ENCODE measurements at regions not wholly inside any gene's neighbourhood (a gene's known extent, or its start where the extent isn't known, plus 50 kb on each side); places are given as distances from the start of the nearest gene placed in this dataset.
"Not testable (repeated sequence)": the region's sequence is repeated elsewhere in the genome, so short reads cannot be mapped to it uniquely, and the experiment has no call there.

DNA sequence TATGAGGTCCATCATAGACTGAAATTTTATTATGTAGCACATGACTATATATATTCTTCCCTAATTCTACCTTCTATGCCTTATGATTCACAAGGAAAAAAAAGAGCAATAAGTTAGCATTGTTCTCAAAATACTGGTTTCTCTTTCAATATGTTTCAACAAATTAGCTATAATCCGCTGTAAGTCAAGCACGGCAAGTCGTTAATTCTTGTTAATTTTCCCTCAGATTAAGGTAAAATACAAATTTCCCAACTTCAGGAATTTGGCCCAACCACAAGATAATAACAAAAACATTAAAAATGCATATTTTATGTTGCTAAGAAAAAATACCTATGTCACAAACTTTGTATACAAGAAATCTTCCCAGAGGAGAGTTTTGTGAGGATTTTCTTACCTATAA is 296.5 kb upstream of the GALNTL6 start:
- H3K4me1 ChIP-seq (ENCODE audit: control insufficient read depth in 2 of 3, insufficient read depth in 2 of 3, low read depth in 1 of 3, low read length in 3 of 3): no peaks in the 10 kb centered on the region
- no peaks in the 10 kb centered on the region for H3K9me3 ChIP-seq (ENCODE audit: control insufficient read depth in 2 of 3, insufficient read depth in 1 of 3, low read length in 3 of 3)
- H3K9ac ChIP-seq (ENCODE audit: low read length in 3 of 3): no peak overlapping the region
- H3K27ac ChIP-seq (ENCODE audit: low read depth in 2 of 2, low read length in 2 of 2): no peak overlapping the region
- no peak for FAIRE-seq
- H3K4me3 ChIP-seq (ENCODE audit: low read length in 3 of 3): no peak overlapping the region
- intact Hi-C loops (cut with DNase I): no loop called here
- TF ChIP-seq CTCF (IDR thresholded peaks at IDR 0.05; ENCODE audit: borderline replicate concordance, extremely low read depth, insufficient read depth): no peak
- H3K27me3 ChIP-seq (ENCODE audit: control insufficient read depth, insufficient read depth, low read length): no peaks in the 10 kb centered on the region
- no peaks in the 10 kb centered on the region for H3K36me3 ChIP-seq (ENCODE audit: control insufficient read depth in 2 of 3, insufficient read depth in 3 of 3, low read length in 3 of 3)
- DNase-seq: no peak

GRCh38 chr4:171484681-171485080 is 328.5 kb upstream of the GALNTL6 start:
- no peaks in the 10 kb centered on the region for H3K9me3 ChIP-seq (ENCODE audit: control insufficient read depth in 2 of 3, insufficient read depth in 1 of 3, low read length in 3 of 3)
- no peak overlapping the region for H3K9ac ChIP-seq (ENCODE audit: low read length in 3 of 3)
- no peaks in the 10 kb centered on the region for H3K36me3 ChIP-seq (ENCODE audit: control insufficient read depth in 2 of 3, insufficient read depth in 3 of 3, low read length in 3 of 3)
- TF ChIP-seq CTCF (IDR thresholded peaks at IDR 0.05; ENCODE audit: borderline replicate concordance, extremely low read depth, insufficient read depth): no peak
- no peak overlapping the region for H3K27ac ChIP-seq (ENCODE audit: low read depth in 2 of 2, low read length in 2 of 2)
- FAIRE-seq (no peak), DNase-seq (no peak)
- H3K27me3 ChIP-seq (ENCODE audit: control insufficient read depth, insufficient read depth, low read length): no peaks in the 10 kb centered on the region
- no peaks in the 10 kb centered on the region for H3K4me1 ChIP-seq (ENCODE audit: control insufficient read depth in 2 of 3, insufficient read depth in 2 of 3, low read depth in 1 of 3, low read length in 3 of 3)
- intact Hi-C loops (cut with DNase I): no loop called here
- no peak overlapping the region for H3K4me3 ChIP-seq (ENCODE audit: low read length in 3 of 3)

- no peak overlapping the region for H3K27ac ChIP-seq (ENCODE audit: low read depth in 2 of 2, low read length in 2 of 2)
- no peak for TF ChIP-seq CTCF (IDR thresholded peaks at IDR 0.05; ENCODE audit: borderline replicate concordance, extremely low read depth, insufficient read depth)
- no peak for FAIRE-seq
- DNase-seq: no peak
- H3K9me3 ChIP-seq (ENCODE audit: control insufficient read depth in 2 of 3, insufficient read depth in 1 of 3, low read length in 3 of 3): no peaks in the 10 kb centered on the region
- H3K4me1 ChIP-seq (ENCODE audit: control insufficient read depth in 2 of 3, insufficient read depth in 2 of 3, low read depth in 1 of 3, low read length in 3 of 3): no peaks in the 10 kb centered on the region
- no peak overlapping the region for H3K4me3 ChIP-seq (ENCODE audit: low read length in 3 of 3)
- no peak overlapping the region for H3K9ac ChIP-seq (ENCODE audit: low read length in 3 of 3)
- intact Hi-C loops (cut with DNase I): no loop called here
- no peaks in the 10 kb centered on the region for H3K36me3 ChIP-seq (ENCODE audit: control insufficient read depth in 2 of 3, insufficient read depth in 3 of 3, low read length in 3 of 3)
- no peaks in the 10 kb centered on the region for H3K27me3 ChIP-seq (ENCODE audit: control insufficient read depth, insufficient read depth, low read length)
These were observed 335.0 kb upstream of the GALNTL6 start for GRCh38 chr4:171478181-171478580.

GRCh38 chr4:171475111-171475510 is 338.1 kb upstream of the GALNTL6 start:
- H3K4me1 ChIP-seq (ENCODE audit: control insufficient read depth in 2 of 3, insufficient read depth in 2 of 3, low read depth in 1 of 3, low read length in 3 of 3); H3K36me3 ChIP-seq (ENCODE audit: control insufficient read depth in 2 of 3, insufficient read depth in 3 of 3, low read length in 3 of 3); DNase-seq; intact Hi-C loops (cut with DNase I); H3K27ac ChIP-seq (ENCODE audit: low read depth in 2 of 2, low read length in 2 of 2); H3K4me3 ChIP-seq (ENCODE audit: low read length in 3 of 3); H3K9ac ChIP-seq (ENCODE audit: low read length in 3 of 3); H3K9me3 ChIP-seq (ENCODE audit: control insufficient read depth in 2 of 3, insufficient read depth in 1 of 3, low read length in 3 of 3); FAIRE-seq; H3K27me3 ChIP-seq (ENCODE audit: control insufficient read depth, insufficient read depth, low read length): not testable (repeated sequence)

All from kidney (tissue), 13 donors.